Activated CD8-positive, alpha-beta memory T cell treated with anti-CD3 and anti-CD28 coated beads for 36 hours (primary cell): ENCODE measurements at regions not wholly inside any gene's neighbourhood (a gene's known extent, or its start where the extent isn't known, plus 50 kb on each side); places are given as distances from the start of the nearest gene placed in this dataset.

Experiments
- CTCF ChIA-PET: fragments of 350-600 bp; sonication (Branson Sonifier 250); formaldehyde crosslinking; loops from one replicate; lab custom pipeline; 2021; ENCODE audit warnings: antibody characterized with exemption; lab: Charles Lee
- POLR2A ChIA-PET: fragments of 350-600 bp; sonication (Branson Sonifier 250); formaldehyde crosslinking; loops from one replicate; lab custom pipeline; 2021; ENCODE audit warnings: antibody characterized with exemption; lab: Charles Lee

DNA sequence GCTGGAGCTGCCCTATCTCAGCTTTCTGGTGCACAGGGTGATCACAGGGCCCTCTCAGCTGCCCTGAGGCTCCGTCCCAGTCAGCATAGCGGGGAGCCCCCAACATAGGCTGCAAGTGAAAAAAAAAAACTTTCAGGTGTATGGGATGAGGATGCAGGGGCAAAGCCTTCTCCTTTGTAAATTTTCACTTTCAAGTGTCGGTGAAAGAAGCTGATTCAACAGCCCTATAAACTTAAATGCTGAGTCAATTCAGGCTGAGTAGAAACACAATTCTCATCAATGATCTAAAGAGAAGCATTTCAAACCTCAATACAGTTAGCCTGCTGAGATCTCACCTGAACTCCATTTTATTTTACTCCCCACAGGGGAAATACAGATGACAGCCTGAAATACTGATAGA is 171.2 kb downstream of the SEC16B start:
- ChIA-PET POLR2A (no interaction called here), CTCF (no interaction called here)

- POLR2A ChIA-PET, result no interaction called here
- CTCF ChIA-PET, result interaction anchor here (0.7 kb wide), 1 partner anchor 1150 kb away, joined by 3 read pairs; no protein-coding TSS in a partner anchor
Measured at GRCh38 chr1:177796561-177796960, 173.3 kb downstream of the SEC16B start.

- ChIA-PET POLR2A (no interaction called here), CTCF (no interaction called here)
Measured at GRCh38 chr1:177794376-177794991, 175.4 kb downstream of the SEC16B start.

DNA sequence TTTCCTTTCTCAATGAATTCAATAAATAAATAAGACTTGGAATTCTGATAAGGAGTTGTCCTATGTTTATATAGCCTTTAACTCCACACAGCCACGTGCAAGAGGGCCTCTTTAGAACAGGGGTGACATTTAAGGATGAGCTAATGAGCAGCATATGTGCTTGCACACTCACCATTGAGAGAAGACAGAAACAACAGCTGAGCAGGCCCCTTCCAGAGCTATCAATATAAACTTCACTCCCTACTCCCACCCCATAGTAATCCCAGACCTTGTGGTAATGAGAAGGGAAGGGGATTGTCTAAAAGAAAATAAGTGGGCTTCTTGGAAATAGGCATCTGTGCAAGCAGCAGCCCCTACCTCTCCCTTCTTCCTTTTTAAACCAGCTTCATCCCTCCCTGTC is 176.0 kb downstream of the SEC16B start:
- POLR2A ChIA-PET, result no interaction called here
- CTCF ChIA-PET, result no interaction called here

DNA sequence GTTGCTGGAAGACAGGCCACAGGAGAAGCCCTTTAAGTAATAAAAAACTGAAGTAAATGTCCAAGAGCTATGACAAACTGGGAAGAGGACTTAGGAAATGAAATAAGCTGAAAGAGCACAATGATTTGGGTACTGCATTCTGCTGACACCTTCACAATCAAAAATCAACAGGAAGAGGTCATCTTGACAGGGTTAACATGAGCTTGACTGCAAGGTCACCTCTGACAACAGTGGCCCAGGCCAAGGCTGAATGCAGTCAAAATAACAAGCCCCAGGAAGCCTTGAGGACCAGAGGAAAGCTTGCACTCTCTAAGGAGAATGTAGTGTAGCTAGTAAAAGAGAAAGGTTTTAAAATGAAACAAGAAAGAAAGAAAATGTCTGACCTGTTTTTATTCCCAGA is 179.3 kb downstream of the SEC16B start:
- ChIA-PET POLR2A (no interaction called here), CTCF (no interaction called here)

- ChIA-PET POLR2A (no interaction called here), CTCF (no interaction called here)
Measured at GRCh38 chr1:177789956-177790355, 179.9 kb downstream of the SEC16B start.

DNA sequence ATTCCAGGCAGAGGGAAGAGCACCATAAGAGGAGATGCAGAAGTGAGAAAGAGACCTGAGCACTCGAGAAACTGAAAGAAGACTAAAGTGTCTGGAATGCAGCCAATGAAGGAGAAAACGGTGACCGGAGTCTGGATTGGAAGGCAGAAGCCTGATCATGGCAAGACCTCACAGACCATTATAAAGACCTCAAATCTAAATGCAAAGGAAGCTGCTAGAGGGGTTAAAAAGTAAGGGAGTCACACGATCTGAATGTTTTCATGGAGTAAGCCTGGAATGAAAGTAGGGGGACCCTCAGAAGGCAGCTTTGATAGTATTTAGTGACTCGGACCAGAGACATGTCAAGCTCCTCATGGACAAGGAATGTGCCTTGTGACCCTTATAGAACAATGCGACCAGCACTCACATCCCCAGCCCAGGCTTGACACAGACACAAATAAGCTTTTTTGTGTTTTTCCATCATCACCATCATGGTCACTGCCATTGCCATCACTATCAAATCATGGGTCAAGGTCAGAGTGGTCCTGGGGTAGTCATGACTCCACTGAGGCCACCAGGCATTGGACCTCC is 183.6 kb downstream of the SEC16B start:
- CTCF ChIA-PET, result no interaction called here
- POLR2A ChIA-PET, result no interaction called here

DNA sequence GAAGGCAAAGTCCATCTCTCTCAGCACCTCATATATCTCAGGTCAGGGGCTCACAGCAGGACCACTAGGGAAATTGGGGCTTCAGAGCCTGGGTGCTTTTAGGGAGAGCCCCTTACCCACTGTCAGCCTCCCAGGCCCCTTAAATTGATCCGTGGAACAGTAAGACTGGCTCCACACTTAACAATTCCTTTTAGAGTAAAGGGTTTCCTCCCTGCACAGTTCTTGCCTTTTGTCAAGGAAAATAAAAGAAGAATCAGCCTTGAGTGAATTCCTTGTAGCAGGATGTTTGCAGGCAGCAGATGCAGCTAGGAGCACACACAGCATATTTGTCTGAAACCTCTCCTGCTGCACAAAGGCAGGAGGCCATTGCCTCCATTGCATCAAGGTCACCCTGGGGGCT is 184.9 kb downstream of the SEC16B start:
- POLR2A ChIA-PET, result no interaction called here
- CTCF ChIA-PET, result no interaction called here

- ChIA-PET CTCF (no interaction called here), POLR2A (no interaction called here)
Measured at GRCh38 chr1:177784409-177784808, 185.4 kb downstream of the SEC16B start.

- POLR2A ChIA-PET, result no interaction called here
- CTCF ChIA-PET, result no interaction called here
Measured at GRCh38 chr1:177783051-177783450, 186.8 kb downstream of the SEC16B start.

- ChIA-PET POLR2A (no interaction called here), CTCF (no interaction called here)
Measured at GRCh38 chr1:177780096-177780700, 189.7 kb downstream of the SEC16B start.

- POLR2A ChIA-PET, result no interaction called here
- CTCF ChIA-PET, result no interaction called here
Measured at GRCh38 chr1:177779166-177779965, 190.5 kb downstream of the SEC16B start.

DNA sequence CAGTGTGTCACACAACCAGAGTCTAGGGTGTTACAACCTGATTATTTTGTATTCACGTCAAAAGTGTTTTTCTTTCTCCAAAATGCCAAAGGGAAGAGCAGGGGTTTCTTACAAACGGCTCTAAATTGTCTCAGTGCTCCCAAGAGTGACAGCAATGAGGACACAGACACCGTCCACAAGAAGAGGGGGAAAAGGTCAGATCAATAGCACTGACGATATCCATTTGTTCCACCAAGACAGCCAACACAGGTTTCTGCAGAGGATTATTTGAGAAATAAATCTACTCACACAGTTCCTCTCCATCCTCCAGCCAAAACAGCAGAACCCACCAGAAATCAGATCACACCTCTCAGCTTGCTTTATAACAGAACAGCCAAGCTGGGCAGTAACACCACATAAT is 193.9 kb downstream of the SEC16B start:
- POLR2A ChIA-PET, result no interaction called here
- CTCF ChIA-PET, result no interaction called here

GRCh38 chr1:177772386-177772960 is 197.4 kb downstream of the SEC16B start:
- CTCF ChIA-PET, result no interaction called here
- POLR2A ChIA-PET, result no interaction called here

- ChIA-PET POLR2A (no interaction called here), CTCF (no interaction called here)
Measured at GRCh38 chr1:177771688-177772087, 198.2 kb downstream of the SEC16B start.

- POLR2A ChIA-PET, result no interaction called here
- CTCF ChIA-PET, result no interaction called here
Measured at GRCh38 chr1:177770096-177770495, 199.8 kb downstream of the SEC16B start.

- CTCF ChIA-PET, result no interaction called here
Measured at GRCh38 chr1:177755851-177756560, 213.9 kb downstream of the SEC16B start.

DNA sequence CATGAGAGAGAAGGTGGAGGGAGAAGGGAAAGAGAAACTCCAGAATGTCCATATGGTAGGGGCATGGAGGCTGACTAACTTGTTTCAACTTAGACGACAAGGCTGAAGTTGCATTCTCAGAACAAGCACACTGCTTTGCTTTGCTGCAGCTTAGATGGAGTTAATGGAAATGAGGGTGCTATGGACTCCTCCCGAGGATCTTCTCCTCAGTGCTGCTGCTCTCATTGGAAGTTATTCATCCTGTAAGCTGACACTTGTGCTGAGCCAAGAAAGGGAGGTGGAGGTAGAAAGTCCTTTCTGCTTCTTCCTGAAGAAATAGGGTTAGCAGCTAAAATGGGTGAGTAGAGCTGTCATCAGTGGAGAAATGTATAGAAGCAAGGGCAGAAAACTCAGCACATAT is 215.3 kb downstream of the SEC16B start:
- ChIA-PET POLR2A (no interaction called here), CTCF (no interaction called here)

More at GRCh38 chr1:177755851-177756560, 213.9 kb downstream of the SEC16B start:
- POLR2A ChIA-PET, result no interaction called here

DNA sequence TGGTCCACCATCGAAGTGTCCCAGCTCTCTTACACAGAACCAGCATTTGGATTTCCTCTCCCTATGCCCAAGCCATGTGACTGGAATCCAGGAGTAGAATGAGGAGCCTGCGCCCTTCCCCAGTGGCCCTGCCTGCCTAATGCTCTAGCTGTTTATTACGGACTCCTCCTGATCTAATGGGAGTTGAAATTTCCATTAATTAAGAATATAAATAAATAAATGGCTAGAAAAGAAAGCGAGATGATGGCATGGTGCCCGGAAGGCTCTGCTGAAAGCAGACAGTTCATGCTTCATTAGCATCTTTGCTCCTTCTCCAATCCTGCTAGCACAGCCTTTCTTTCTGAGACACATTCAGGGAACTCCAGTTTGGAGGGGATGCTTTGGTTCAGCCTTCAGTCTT is 216.2 kb downstream of the SEC16B start:
- ChIA-PET CTCF (no interaction called here), POLR2A (no interaction called here)
